ENCODE measurements at regions not wholly inside any gene's neighbourhood (a gene's known extent, or its start where the extent isn't known, plus 50 kb on each side); places are given as distances from the start of the nearest gene placed in this dataset.
A peak's percentile ranks its signal among the peaks of the same experiment; 100 is the strongest.

- TF ChIP-seq, protein P1, sequence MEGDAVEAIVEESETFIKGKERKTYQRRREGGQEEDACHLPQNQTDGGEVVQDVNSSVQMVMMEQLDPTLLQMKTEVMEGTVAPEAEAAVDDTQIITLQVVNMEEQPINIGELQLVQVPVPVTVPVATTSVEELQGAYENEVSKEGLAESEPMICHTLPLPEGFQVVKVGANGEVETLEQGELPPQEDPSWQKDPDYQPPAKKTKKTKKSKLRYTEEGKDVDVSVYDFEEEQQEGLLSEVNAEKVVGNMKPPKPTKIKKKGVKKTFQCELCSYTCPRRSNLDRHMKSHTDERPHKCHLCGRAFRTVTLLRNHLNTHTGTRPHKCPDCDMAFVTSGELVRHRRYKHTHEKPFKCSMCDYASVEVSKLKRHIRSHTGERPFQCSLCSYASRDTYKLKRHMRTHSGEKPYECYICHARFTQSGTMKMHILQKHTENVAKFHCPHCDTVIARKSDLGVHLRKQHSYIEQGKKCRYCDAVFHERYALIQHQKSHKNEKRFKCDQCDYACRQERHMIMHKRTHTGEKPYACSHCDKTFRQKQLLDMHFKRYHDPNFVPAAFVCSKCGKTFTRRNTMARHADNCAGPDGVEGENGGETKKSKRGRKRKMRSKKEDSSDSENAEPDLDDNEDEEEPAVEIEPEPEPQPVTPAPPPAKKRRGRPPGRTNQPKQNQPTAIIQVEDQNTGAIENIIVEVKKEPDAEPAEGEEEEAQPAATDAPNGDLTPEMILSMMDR (IDR thresholded peaks at IDR 0.05): no peak
- no peak for DNase-seq
- Histone ChIP-seq H4K20me1 (ENCODE audit: insufficient read depth, low read length) (no peaks in the 10 kb centered on the region), H3K79me2 (ENCODE audit: insufficient read depth, low read length) (no peaks in the 10 kb centered on the region), H3K36me3 (replicated peaks in 1 of 2; ENCODE audit: control insufficient read depth in 1 of 2, insufficient read depth in 2 of 2, low read length in 2 of 2) (no peaks in the 10 kb centered on the region), H3K9me3 (replicated peaks in 1 of 2; ENCODE audit: control insufficient read depth in 1 of 2, insufficient read depth in 1 of 2, low read length in 2 of 2) (no peaks in the 10 kb centered on the region), H3K4me3 (replicated peaks in 1 of 3; ENCODE audit: low read depth in 2 of 3, low read length in 3 of 3) (no peak overlapping the region), H2AFZ (ENCODE audit: insufficient read depth, low read depth, low read length, poor library complexity, severe bottlenecking) (no peak overlapping the region), H3K27ac (ENCODE audit: low read depth in 1 of 2, low read length in 2 of 2) (no peak overlapping the region), H3K4me2 (replicated peaks; ENCODE audit: extremely low read depth, low read length, poor library complexity, severe bottlenecking) (no peak overlapping the region), H3K27me3 (ENCODE audit: control insufficient read depth in 2 of 2, insufficient read depth in 2 of 2, low read length in 2 of 2) (no peaks in the 10 kb centered on the region), H3K4me1 (ENCODE audit: control insufficient read depth in 1 of 2, insufficient read depth in 2 of 2, low read length in 2 of 2) (no peaks in the 10 kb centered on the region), H3K9ac (ENCODE audit: insufficient read depth, low read length, poor library complexity, severe bottlenecking) (no peak overlapping the region)
- peaks cover 0 to 2% (median 0%) of the 10 kb centered on the region in 3 donors for H3K27me3 Mint-ChIP-seq (ENCODE audit: low read depth in 3 of 3)
- no peaks in the 10 kb centered on the region for H3K36me3 Mint-ChIP-seq
- WGBS (ENCODE audit: insufficient coverage): 86% methylated on average over 2 of the region's 3 CpGs
- peaks cover 0 to 5% (median 2%) of the 10 kb centered on the region in 7 donors for H3K9me3 Mint-ChIP-seq
- intact Hi-C loops (cut with micrococcal nuclease): no loop called here
- no peak overlapping the region for H3K4me3 Mint-ChIP-seq
- no peaks in the 10 kb centered on the region for H3K4me1 Mint-ChIP-seq
- H3K27ac Mint-ChIP-seq: peak overlapping the region in 1 of 7 donors; percentile 37
Measured at GRCh38 chr5:107805824-107806223, 135.1 kb upstream of the EFNA5 start.

DNA sequence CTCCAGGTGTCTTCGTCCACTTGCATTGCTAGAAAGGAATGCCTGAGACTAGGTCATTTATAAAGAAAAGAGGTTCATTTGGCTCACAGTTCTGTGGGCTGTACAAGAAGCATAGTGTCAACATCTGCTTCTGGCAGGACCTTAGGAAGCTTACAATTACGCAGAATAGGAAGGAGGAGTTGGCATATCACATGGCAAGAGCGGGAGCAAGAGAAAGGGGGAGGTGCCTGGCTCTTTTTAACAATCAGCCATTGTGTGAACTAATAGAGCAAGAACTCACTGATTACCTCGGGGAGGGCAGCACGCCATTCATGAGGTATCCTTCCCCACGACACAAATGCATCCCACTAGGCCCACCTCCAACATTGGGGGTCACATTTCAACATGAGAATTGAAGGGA is 134.4 kb upstream of the EFNA5 start:
- WGBS (ENCODE audit: insufficient coverage): 100% methylated on average over 2 of the region's 6 CpGs
- Mint-ChIP-seq H3K27me3 (ENCODE audit: low read depth in 3 of 3) (no peaks in the 10 kb centered on the region), H3K36me3 (no peaks in the 10 kb centered on the region), H3K9me3 (peaks cover 0 to 5% (median 2%) of the 10 kb centered on the region in 7 donors), H3K4me1 (no peaks in the 10 kb centered on the region), H3K27ac (no peak overlapping the region), H3K4me3 (no peak overlapping the region)
- Histone ChIP-seq H3K36me3 (replicated peaks in 1 of 2; ENCODE audit: control insufficient read depth in 1 of 2, insufficient read depth in 2 of 2, low read length in 2 of 2) (no peaks in the 10 kb centered on the region), H3K9ac (ENCODE audit: insufficient read depth, low read length, poor library complexity, severe bottlenecking) (no peak overlapping the region), H3K4me1 (ENCODE audit: control insufficient read depth in 1 of 2, insufficient read depth in 2 of 2, low read length in 2 of 2) (no peaks in the 10 kb centered on the region), H3K27ac (ENCODE audit: low read depth in 1 of 2, low read length in 2 of 2) (no peak overlapping the region), H4K20me1 (ENCODE audit: insufficient read depth, low read length) (no peaks in the 10 kb centered on the region), H3K4me2 (replicated peaks; ENCODE audit: extremely low read depth, low read length, poor library complexity, severe bottlenecking) (no peak overlapping the region), H2AFZ (ENCODE audit: insufficient read depth, low read depth, low read length, poor library complexity, severe bottlenecking) (no peak overlapping the region), H3K27me3 (ENCODE audit: control insufficient read depth in 2 of 2, insufficient read depth in 2 of 2, low read length in 2 of 2) (no peaks in the 10 kb centered on the region), H3K79me2 (ENCODE audit: insufficient read depth, low read length) (no peaks in the 10 kb centered on the region), H3K9me3 (replicated peaks in 1 of 2; ENCODE audit: control insufficient read depth in 1 of 2, insufficient read depth in 1 of 2, low read length in 2 of 2) (no peaks in the 10 kb centered on the region), H3K4me3 (replicated peaks in 1 of 3; ENCODE audit: low read depth in 2 of 3, low read length in 3 of 3) (no peak overlapping the region)
- intact Hi-C loops (cut with micrococcal nuclease): no loop called here
- DNase-seq: no peak
- TF ChIP-seq, protein P1 (IDR thresholded peaks at IDR 0.05): no peak

All from CD14-positive monocyte (primary cell).